GM18511 (cell line): ENCODE measurements at regions not wholly inside any gene's neighbourhood (a gene's known extent, or its start where the extent isn't known, plus 50 kb on each side); places are given as distances from the start of the nearest gene placed in this dataset.
"Not testable (repeated sequence)": the region's sequence is repeated elsewhere in the genome, so short reads cannot be mapped to it uniquely, and the experiment has no call there.

Experiments
- ATAC-seq: cut with Tn5 transposase; IDR thresholded peaks from one replicate; pipeline ENCODE4 v1.9.1; 2021; ENCODE audit warnings: mild to moderate bottlenecking, moderate library complexity; ENCODE audit not compliant: unreplicated experiment

DNA sequence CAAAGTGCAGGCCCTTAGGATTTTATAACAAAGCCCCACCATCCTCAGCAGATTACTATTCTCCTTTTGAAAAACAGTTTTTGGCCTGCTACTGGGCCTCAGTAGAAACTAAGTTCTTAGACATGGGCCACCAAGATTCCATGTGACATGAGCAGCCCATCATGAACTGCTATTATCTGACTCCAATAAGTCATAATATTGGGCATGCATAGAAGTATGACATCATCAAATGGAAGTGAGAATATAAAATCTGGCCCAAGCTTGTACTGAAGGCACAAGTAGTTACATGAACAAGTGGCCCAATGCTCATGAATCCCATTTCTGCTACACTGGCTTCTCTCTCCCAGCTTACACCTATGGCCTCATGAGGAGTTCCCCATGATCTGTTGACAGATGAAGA, 404.8 kb downstream of the EPHA5 start:
- ATAC-seq, result no peak

DNA sequence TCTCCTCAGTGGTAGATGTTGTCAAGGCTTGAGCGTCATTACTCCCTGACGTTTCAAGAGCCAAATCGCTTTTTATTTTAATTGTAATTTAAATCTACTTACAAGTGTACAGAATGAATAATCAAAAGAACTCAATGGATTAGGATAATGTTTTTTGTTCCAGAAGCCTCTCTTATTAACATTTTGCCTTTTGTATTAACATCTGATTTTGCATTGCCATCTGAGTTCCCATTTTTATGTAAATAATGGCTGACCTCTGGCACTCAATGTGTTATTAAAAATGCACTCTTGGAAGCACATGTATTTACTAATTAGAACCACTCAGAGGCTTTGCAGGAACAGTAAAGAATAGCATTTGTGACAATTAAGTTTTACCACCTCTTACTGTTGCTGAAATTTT, 411.0 kb downstream of the EPHA5 start:
- no peak for ATAC-seq

DNA sequence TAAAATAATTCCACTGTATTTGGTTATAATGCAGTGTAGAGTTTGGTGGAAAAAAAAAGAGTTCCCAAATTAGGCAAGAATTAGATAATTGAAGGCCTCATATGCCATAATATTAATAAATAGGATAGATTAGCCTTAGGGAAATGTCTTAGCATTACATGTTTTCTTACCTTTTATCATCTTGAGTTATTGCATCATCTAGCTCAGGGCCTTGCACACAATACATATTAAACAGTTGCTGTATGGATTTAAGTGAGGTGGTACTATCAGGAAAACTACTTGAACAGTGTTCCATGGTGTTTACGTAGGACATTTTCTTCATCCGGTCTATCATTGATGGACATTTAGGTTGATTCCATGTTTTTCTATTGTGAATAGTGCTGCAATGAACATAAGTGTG, 419.4 kb downstream of the EPHA5 start:
- ATAC-seq, result no peak

DNA sequence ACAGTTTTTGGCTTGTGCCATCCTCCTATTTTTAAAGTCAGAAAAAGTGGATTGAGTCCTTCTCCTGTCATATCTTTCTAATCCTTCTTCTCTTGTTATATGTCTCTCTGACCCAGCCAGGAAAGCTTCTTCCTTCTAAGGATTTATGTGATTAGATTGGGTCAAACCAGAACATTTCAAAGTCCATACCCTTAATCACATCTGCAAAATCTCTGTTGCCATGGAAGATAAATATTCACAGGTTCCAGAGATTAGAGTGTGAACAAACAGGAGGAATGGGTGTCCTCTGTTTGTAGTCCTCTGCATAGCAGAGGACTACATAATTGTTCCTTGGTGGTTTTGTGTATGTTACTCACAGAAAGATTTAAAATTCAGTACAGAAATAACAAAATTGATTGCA, 421.2 kb downstream of the EPHA5 start:
- no peak for ATAC-seq

DNA sequence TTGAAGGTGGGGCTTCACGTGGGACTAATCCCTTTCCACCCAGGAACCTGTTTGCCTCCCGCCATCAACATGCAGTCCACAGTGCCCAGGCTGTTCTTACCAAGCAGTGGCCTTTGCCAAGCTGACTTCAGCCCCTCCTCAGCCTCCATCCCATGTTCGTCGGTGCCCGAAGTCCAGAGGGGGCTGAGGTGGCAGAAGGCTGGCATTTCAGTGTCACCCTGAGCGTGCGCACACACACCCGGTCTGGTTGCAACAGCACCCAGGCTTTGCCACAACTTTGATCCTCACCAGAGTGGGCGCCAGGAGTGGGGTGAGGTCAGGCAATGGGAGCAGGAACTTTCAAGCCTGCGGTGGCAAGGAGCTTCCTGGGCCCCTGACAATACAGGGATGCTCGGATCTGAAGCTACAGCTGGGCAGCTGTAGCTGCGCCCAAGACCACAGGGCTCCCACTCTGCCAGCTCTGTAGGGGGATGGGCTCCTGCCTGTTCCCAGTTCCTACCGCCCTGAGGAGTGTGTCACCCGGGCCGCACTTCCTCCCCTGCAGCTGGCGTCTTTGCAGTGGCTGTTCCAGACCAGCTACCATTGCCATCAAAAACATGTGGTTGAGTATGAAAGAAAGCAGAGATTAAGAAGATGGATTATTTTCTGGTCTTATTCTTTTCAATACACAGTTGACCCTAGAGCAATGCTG, 428.0 kb downstream of the EPHA5 start:
- no peak for ATAC-seq

DNA sequence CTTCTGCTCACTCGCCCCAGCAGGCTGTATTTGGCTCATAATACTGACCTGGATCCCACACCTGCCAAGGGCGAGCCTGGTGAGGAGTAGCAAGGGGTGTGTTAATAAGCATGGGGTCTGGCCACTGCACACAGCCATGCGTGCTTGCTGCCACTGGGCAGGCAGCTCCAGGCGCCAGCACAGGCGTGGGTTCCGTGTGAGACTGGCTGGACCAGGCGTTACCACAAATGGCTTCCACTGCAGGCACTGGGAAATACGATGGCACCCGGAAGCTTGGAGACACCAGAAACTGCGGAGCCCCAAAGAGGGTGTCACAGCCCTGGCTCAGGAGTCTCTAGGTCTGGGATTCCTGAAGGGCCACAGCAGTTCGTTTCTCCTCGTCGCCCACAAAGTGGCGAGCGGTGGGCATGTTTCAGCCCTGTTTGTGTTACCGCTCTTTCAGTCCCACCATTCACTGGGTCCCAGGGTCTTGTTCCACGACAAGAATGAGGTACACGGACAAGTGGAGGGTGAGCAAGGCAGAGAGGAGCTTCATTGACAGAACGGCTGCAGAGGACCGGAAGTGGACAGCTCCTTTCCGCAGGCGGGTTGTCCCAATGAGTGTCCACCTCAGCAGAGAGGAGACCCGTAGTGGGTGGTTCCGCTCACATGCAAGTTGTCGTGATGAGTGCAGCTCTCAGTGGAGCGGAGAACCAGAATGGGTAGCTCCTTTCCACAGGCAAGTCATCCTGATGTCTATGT, 428.9 kb downstream of the EPHA5 start:
- ATAC-seq, result no peak

DNA sequence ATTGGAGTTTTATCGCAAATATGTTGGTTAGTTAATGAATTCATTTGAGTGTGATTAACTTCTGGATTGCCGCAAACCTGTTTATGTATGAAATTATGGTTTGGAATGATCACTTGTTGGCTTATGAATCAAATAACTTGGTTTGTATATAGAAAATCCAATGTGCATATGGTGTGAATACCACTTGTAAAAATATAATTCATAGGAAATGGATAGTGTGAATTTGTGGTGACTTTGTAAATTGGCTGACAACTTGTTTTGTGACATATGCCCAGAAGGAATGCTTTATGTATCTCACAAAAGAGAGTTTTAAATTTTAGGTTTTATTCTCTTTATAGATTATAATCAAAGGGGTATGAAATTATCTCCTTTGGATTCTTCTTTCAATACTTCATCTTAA, 436.2 kb downstream of the EPHA5 start:
- no peak for ATAC-seq

DNA sequence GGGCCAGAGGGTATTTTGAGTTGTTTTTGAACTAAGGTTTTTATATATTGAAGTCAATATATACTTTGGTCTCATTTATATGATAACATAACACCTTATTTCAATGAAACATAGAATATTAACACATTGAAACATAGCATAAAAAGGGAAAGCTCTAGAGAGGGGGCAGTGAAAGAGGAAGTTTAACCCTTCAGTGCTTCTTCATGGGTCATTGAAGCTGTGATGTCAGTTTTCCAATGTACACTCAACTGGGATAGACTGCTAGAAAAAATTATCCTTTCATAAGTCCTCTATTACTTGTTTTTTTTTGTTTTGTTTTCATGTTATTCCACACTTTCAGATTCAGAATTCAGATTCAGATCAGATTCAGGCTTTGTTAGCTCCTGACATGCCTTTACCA, 442.7 kb downstream of the EPHA5 start:
- no peak for ATAC-seq

DNA sequence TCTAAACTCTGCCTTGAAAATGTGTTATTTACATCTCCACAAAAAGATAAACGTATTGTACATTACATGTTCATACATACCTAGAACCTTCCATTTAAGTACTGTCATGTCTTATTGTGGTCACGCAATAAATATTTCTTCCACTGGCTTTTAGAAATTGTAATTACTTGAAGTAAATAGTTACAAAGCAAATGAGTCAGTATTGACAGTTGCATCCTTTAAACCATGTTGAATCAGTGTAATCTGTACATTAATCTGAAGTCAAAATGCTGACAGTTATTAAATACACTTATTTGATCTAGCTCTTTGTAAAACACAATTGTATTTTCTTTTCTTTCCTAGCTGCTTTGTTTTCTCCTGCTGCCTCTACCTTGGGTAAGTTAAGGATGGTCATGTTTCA, 446.7 kb downstream of the EPHA5 start:
- no peak for ATAC-seq

DNA sequence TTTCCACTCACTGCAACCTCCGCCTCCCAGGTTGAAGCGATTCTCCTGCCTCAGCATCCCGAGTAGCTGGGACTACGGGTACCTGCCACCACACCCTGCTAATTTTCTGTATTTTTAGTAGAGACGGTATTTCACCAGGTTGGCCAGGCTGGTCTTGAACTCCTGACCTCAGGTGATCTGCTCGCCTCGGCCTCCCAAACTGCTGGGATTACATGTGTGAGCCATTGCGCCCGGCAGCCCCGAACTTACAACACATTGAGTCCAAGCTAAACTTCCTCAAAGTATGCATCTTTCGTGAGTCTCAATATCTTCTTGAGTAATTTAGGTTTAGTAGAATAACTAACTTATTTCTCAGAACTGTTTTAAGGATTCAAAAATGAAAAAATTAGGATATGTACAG, 447.2 kb downstream of the EPHA5 start:
- ATAC-seq, result not testable (repeated sequence)

DNA sequence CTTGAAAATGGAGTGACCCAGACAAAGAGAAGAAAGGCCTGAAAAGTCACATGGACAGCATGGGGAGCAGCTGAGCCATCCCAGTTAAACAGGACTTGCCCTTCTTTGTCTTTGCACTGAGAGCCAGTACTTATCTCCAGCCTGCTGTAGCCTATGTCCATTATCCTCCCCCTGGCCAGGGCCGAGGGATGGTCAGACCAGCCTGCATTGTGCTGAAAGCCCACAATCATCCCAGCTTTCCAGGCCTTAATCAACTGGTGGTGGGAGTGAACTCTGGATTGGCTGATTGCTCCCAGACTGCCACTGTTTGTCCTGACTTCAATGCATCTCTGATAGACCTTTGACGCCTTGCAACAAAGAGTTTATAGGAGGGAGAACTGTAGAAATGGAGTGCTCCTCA, 453.1 kb downstream of the EPHA5 start:
- no peak for ATAC-seq

DNA sequence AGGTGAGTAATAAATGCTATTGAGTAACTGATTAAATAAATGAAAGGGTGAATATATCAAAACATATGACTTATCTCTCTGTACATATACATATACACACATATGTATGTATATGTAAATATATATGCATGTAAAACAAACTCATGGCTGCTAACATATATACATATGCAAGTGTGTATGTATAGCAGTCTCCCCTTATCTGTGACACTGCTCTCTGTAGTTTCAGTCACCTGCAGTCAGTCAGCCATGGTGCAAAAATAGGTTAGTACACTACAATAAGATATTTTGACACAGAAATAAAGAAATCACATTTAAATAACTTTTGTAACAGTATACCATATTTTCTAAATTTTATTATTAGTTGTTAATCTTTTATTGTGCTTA, 467.4 kb downstream of the EPHA5 start:
- no peak for ATAC-seq

DNA sequence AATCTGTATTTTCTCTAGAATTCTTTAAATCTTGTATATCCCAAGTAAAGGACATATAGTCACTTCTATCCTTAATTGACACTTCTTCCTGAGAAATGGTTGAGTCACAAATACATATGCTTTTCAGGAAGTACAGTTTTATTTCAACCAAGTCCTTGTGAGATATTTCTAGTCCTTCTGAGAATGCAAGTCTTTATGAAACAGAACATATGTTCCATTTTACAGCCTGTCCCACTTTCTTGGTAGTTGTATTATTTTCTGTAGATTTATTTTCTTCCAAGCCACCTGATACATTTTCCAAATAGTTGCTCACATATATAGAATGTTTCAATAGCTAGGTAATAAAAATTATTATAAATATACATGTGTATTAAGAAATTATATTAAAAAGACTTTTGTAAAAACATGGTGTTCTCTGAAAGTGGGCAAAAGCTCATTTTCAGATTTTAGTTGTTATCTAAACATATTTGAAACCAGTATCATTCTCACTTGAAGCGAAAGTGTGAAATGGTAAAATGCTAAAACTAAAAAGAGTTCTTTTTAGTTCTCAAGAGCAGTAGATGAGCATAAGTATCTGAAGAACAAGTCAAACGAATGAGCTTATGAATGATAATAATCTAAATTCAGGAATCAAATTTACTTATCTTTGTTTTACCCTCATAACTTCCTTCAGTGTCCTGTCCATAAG, 468.0 kb downstream of the EPHA5 start:
- ATAC-seq, result no peak

DNA sequence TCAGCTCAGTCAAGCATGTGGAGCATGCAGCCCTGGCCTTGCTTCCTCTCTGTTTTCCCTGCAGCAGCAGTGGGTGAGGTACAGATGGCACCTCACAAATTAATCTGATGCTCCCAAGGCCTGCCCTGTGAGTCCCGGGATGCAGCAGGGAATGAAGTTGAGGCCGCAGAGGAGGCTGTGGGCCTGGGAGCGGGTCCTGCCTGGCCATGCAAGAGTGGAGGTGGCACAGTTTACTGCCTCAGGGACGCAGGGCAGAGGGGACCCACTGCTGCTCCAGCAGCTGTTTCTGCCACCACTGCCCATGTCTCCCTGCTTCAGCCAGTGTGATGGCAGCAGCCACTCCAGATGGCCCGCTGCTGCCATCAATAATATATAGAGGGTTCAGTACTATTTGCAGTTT, 474.6 kb downstream of the EPHA5 start:
- no peak for ATAC-seq

DNA sequence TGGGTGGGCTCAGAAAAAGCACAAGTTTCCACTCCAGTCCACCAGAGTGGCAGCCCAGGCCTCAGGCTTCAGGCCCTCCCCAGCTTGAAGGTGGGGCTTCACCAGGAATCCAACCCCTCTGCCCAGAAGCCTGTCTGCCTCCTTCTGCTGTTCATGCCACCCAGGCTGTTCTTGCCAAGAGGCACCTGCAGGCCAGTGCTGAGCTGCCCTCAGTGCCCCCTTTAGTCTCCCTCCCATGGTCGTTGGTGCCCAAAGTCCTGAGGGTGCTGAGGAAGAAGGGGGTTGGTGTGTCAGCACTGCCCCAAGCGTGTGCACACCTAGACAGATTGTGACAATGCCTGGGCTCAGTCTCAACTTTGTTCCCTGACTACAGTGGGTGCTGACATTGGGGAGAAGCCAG, 475.3 kb downstream of the EPHA5 start:
- no peak for ATAC-seq

DNA sequence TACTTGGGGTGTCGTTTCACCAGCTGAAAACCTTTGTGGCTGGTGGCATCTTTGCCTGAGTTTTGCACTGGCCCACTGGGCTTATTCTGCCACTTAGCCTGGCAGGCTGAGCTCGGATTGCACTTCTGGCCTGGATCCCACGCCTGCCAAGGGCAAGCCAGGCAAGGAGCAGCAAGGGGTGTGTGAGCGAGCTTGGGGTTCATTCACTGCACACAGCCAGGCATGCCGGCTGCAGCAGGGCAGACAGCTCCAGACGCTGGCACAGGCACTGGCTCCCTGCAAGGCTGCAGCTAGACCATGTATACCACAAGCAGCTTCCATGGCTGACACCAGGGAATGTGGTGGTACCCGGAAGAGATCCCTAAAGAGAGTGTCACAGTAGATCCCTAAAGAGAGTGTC, 476.3 kb downstream of the EPHA5 start:
- no peak for ATAC-seq

DNA sequence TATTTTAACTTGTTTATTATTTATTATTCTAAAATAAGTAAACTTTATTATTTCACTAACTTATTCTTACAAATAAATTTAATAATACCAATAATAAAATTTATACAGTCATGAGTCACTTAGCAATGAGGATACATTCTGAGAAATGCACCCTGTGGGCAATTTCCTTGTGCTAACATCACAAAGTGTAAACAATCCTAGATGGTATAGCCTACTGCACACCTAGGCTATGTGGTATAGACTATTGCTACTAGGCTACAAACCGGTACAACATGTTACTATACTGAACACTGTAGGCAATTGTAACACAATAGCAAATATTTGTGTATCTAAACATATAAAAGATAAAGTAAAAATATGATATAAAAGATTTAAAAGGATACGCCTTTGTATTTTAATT, 479.5 kb downstream of the EPHA5 start:
- ATAC-seq, result no peak

DNA sequence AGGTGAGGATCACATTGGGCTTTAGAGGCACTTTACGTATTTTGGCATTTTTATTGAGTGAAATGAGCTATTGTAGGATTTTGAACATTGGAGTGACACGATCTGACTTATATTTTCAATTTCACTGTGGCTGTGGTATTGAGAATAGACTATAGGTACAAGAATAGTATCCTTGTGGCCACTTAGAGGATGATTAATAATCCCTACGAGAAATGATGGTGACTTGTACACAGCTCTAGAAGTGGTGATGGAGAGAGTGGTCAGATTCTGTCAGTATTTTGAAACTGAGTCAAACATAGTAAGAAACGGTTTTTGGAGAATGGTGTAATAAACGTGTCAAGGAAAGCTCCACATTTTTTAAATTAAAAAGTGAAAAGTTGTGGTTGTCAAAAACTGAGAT, 494.7 kb downstream of the EPHA5 start:
- no peak for ATAC-seq

DNA sequence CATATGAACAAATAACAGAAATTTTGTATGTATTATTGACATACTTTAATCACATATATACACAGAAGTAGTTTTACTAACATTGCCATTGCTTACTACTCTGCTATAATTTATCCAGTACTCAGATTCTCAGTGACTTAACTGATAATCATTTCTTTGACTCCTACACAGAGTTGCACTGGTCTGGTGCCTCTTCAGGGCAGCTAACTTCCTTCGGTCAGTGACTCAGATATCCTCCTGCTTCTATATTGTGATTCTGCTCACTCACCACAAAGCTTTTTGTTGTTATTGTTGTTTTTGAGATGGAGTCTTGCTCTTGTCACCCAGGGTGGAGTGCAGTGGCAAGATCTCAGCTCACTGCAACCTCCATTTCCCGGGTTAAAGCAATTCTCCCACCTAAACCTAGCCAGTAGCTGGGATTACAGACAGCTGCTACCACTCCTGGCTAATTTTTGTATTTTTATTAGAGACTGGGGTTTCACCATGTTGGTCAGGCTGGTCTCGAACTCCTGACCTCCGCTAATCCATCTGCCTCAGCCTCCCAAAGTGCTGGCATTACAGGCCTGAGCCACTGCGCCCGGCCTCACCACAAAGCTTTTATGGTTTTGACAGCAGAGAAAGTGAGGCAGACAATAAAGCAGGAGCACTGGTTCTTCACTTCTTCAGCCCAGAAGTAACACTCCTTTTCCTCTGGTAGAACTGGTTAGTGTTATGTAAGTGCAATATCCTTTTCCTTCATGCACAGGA, 499.3 kb downstream of the EPHA5 start:
- no peak for ATAC-seq

DNA sequence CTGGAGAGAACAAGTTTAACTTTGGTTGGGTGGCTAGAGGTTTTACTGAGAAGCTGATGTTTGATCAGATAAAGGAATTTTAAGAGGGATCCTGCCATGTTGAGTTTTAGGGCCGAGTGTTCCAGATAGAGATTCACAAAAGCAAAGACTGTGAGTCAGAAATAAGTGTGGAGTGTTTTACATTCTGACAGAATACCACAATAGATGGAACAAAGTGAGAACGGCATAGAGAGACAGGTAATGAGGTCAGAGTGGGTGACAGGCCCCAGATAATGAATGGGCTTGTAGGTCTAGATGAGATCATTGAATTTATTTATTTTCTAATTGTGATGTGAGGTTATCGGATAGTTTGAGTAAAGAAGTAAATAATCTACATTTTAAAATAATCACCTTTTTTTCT, 502.6 kb downstream of the EPHA5 start:
- no peak for ATAC-seq

DNA sequence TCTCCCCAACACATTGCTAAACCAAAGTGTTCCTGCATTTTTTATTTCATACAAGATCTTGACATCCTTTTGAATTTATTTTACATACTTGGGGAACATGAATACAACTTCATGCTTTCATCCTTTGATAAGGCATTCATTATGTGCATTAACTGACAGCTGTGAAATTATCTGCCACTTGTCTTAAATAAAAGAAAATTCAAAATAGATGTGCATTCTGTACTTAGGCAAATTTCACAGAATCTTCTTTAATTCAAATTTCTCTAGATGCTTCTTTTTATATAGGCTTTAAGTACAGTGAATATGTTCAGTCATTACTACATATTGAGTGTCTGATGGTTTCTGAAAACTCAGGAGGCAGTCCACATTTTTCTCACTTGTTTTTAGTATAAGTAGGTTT, 518.1 kb downstream of the EPHA5 start:
- no peak for ATAC-seq

DNA sequence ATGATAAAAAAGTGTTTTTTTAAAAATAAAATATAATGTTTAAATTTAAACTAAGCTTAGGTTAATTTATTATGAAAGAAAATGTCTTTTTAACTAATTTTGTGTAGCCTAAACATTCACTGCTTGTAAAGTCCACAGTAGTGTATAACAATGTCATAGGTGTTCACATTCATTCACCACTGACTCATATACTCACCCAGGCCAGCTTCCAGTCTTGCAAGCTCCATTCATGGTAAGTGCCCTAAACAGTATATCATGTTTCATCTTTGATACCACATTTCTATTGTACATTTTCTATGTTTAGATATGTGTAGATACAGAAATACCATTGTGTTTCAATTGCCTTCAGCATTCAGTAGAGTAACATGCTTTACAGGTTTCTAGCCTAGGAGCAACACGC, 530.3 kb downstream of the EPHA5 start:
- ATAC-seq, result no peak
